Adipocyte (in vitro differentiated cells): ENCODE measurements at regions not wholly inside any gene's neighbourhood (a gene's known extent, or its start where the extent isn't known, plus 50 kb on each side); places are given as distances from the start of the nearest gene placed in this dataset.
A peak's percentile ranks its signal among the peaks of the same experiment; 100 is the strongest.
"Not testable (repeated sequence)": the region's sequence is repeated elsewhere in the genome, so short reads cannot be mapped to it uniquely, and the experiment has no call there.

Source experiments
- DNase-seq: peaks from one replicate; pipeline ENCODE4 v3.0.0-alpha.2; 2015; ENCODE audit warnings: low read depth
- H3K27me3 ChIP-seq: replicated peaks from 2 replicates; pipeline ENCODE4 v1.7.0; 2013; ENCODE audit warnings: mild to moderate bottlenecking, low read length, moderate library complexity; ENCODE audit not compliant: control insufficient read depth, insufficient read depth
- H3K36me3 ChIP-seq: 2 replicates; pipeline ENCODE4 v1.7.0; 2013; ENCODE audit warnings: low read length, mild to moderate bottlenecking, moderate library complexity; ENCODE audit not compliant: control insufficient read depth, insufficient read depth, severe bottlenecking
- H3K4me1 ChIP-seq: 2 replicates; pipeline ENCODE4 v1.7.0; 2013; ENCODE audit warnings: mild to moderate bottlenecking, low read length, moderate library complexity; ENCODE audit not compliant: control insufficient read depth, insufficient read depth
- H3K4me3 ChIP-seq: 2 replicates; pipeline ENCODE4 v1.7.0; 2013; ENCODE audit warnings: mild to moderate bottlenecking, low read length, moderate library complexity
- H3K9ac ChIP-seq: 2 replicates; pipeline ENCODE4 v1.7.0; 2013; ENCODE audit warnings: mild to moderate bottlenecking, low read length, moderate library complexity
- H3K9me3 ChIP-seq: 2 replicates; pipeline ENCODE4 v1.7.0; 2013; ENCODE audit warnings: mild to moderate bottlenecking, low read length, moderate library complexity; ENCODE audit not compliant: control insufficient read depth

DNA sequence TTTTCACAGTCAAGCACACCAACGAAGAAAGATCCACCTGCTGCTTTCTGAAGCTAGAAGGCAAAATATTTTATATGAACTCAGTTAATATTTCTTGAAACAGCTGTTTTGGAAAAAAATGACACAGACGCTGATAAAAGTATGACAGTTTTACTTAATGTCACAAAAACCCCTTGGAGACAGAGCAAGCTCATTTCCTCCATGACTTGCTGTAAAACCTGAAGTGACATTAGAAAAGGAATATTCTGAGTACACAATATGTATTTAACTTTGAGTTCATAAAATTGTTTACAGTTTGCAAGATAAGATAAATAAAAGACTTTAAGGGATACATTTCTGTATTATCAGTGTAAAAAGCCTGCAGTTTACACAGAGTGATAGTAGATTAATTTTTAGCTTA, 105.4 kb downstream of the DSEL start:
- Histone ChIP-seq H3K36me3 (no peaks in the 10 kb centered on the region), H3K27me3 (no peaks in the 10 kb centered on the region), H3K9me3 (no peaks in the 10 kb centered on the region), H3K4me1 (peaks cover 18% of the 10 kb centered on the region), H3K4me3 (peak overlapping the region; percentile 60), H3K9ac (no peak overlapping the region)
- DNase-seq = no peak

DNA sequence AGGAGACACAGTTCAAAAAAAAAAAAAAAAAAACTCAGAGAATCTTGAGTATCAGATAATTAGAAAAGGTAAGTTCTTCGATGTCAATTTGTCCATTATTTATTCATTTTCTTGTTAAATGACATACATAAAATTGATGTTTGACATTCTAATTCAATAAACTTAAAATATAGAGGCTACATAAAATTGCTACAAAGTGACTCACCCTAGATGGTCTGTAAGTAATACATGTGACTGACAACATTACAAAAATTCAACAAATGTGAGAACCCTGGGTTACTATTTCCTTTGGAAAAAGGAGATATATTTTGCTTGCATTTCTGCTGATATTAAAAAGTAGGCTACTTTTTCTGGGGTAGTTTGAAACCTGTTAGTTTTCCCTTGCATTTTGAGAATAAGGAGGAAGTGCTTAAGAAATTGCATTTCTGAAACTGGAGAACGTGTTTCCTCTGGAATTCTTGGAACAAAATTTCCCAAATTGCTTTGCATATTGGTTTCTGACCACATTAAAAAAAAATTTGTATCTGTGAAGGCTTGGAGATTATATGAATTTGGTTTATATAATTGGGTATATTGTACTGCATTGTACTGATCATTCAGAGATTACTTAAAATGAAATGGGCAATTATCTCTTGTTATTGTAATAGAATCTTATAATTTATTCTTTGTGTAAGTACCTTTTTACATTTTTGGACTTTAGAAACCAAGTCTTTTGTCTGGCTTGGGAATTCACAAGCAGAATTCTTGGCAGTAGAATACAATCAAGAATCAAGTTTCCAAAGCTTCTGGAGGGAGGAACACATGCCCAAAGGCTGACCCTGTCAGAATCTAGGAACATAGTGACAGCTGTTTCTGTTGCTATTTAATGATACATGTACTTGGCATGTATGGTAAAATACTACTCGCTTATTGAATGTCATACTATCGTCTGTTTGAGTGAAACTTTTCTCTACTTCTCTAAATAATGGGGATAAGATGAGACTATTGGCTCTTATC, 106.1 kb downstream of the DSEL start:
- Histone ChIP-seq H3K4me3 (peak overlapping the region; percentile 60), H3K9ac (peak overlapping the region; percentile 61), H3K27me3 (no peaks in the 10 kb centered on the region), H3K4me1 (peaks cover 18% of the 10 kb centered on the region), H3K36me3 (no peaks in the 10 kb centered on the region), H3K9me3 (no peaks in the 10 kb centered on the region)
- DNase-seq = peak; percentile 72

DNA sequence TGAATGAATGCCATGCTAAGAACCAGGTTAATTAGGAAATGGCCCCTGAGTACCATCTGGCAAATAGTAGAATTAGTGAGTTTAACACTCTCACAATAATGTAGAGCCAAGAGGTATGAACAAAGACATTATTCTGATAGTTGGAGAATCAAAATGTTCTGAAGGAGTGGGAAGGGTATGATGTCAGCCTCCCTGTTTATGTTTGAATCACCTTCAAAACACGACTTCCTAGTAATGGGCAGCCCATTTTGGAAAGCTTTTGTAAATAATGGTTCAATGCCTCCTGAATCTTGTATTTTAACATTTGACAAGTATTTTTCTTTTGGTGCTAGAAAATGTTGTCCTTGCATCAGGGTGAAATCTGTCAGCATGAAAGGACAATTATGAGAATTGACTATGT, 108.3 kb downstream of the DSEL start:
- Histone ChIP-seq H3K9me3 (no peaks in the 10 kb centered on the region), H3K36me3 (no peaks in the 10 kb centered on the region), H3K27me3 (no peaks in the 10 kb centered on the region), H3K4me3 (no peak overlapping the region), H3K9ac (no peak overlapping the region), H3K4me1 (peaks cover 18% of the 10 kb centered on the region)
- no peak for DNase-seq

DNA sequence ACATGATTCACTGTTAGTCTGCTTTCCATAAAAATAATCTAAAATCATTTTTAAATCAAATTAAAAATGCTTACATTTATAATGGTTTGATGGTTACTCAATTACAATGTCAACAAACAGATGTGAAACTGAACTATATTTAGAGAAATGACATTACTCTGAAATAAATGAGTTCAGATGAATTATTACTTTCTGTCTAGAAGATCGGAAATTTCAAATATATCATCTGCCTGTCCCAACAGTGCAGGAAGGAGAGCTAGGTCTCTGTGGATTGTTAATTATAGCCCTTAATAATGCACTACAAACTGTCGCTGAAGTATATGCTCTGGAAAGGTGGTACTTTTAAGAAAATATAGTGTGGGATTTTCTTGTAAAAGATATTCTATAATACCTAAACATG, 109.8 kb downstream of the DSEL start:
- H3K9ac ChIP-seq = no peak overlapping the region
- H3K27me3 ChIP-seq = no peaks in the 10 kb centered on the region
- H3K36me3 ChIP-seq = no peaks in the 10 kb centered on the region
- H3K4me3 ChIP-seq = no peak overlapping the region
- no peak for DNase-seq
- peaks cover 18% of the 10 kb centered on the region for H3K4me1 ChIP-seq
- H3K9me3 ChIP-seq = no peaks in the 10 kb centered on the region

DNA sequence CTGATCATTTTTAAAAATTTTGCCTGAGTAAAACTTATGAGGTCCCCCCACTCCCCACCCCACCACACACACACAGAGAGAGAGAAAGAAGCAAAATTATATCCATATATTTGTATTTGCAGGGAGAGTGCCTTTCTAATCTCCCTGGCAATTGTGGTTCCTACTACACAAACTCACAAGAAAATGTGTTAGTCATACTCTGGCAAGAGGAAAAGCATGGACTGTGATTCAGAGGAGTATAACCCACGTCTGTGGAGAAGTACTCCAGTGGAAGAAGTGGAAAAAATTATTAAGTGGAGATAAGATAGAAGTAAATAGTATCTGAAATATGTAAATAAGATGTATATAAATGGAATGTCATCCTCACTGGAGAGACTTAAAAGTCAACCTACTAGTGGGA, 114.0 kb downstream of the DSEL start:
- no peak overlapping the region for H3K9ac ChIP-seq
- peaks cover 3% of the 10 kb centered on the region for H3K9me3 ChIP-seq
- H3K27me3 ChIP-seq = no peaks in the 10 kb centered on the region
- H3K36me3 ChIP-seq = no peaks in the 10 kb centered on the region
- H3K4me3 ChIP-seq = no peak overlapping the region
- DNase-seq = peak; percentile 53
- H3K4me1 ChIP-seq = no peaks in the 10 kb centered on the region

DNA sequence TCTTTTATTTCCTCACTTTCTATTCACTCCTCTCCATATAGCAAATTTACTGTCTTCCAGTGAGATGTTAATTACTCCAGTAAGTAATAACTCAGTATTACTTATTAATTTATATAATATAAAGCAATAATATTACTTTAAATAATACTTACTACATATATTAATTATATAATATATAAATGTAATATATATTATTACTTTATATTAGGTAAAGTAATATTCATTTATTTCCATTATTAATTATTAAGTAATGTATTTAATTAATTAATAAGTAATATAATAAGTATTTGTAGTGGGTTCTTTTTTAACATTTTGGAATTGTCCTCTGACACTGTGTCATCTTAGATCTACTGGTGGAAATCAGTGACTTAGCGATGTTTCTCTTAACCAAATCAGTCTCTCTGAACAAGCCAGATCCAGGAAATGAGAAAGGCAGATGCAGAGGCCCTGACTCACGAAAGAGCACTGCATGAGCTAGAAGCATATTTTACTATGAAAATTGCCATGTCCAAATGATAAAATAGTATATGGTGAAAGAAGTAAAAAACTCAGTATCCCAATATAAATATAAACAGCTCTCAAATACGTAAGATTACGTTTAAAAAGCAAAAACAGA, 115.9 kb downstream of the DSEL start:
- Histone ChIP-seq H3K27me3 (no peaks in the 10 kb centered on the region), H3K4me3 (no peak overlapping the region), H3K4me1 (no peaks in the 10 kb centered on the region), H3K9me3 (peaks cover 3% of the 10 kb centered on the region), H3K36me3 (no peaks in the 10 kb centered on the region), H3K9ac (no peak overlapping the region)
- DNase-seq = peak; percentile 41

DNA sequence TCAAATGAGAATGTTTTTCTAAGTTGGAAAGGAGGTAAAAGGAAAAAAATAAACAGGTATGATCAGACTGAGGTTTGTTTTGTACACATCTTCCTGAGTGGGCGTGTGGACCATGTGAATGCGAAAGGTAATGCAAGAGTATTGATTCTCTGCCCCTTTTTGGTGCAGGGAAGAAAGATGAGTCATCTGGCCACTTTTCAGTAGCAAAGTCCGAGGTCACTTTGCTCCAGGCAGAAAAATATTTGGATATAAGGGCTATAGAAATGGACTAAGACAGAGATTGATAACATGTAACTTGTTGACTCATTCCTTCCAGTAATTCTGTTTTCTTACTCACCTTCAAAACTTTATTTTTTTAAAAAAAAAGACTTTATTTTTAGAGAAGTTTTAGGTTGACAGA, 130.5 kb downstream of the DSEL start:
- Histone ChIP-seq H3K9ac (no peak overlapping the region), H3K36me3 (no peaks in the 10 kb centered on the region), H3K9me3 (no peaks in the 10 kb centered on the region), H3K4me1 (peaks cover 9% of the 10 kb centered on the region), H3K4me3 (no peak overlapping the region), H3K27me3 (no peaks in the 10 kb centered on the region)
- peak; percentile 12 for DNase-seq

DNA sequence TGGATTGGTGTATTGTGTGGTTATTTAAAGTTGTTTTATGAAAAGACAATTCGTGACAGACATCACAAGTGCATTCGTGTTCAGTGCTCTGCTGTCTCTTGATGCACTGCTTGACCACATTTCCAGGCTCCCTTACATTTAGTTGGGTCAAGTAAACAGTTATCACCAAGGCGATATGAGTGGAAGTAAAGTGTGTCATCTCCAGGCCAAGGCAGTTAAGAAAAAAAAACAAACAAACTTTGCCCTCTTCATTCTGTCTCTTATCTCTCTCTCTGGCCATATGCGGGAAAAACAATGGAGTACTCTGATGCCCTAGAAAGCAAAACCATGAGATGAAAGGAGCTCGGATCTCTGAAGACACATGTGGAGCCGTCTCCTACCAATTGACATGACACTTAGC, 131.1 kb downstream of the DSEL start:
- Histone ChIP-seq H3K9ac (no peak overlapping the region), H3K4me1 (peaks cover 9% of the 10 kb centered on the region), H3K36me3 (no peaks in the 10 kb centered on the region), H3K9me3 (no peaks in the 10 kb centered on the region), H3K27me3 (no peaks in the 10 kb centered on the region), H3K4me3 (no peak overlapping the region)
- DNase-seq = no peak

DNA sequence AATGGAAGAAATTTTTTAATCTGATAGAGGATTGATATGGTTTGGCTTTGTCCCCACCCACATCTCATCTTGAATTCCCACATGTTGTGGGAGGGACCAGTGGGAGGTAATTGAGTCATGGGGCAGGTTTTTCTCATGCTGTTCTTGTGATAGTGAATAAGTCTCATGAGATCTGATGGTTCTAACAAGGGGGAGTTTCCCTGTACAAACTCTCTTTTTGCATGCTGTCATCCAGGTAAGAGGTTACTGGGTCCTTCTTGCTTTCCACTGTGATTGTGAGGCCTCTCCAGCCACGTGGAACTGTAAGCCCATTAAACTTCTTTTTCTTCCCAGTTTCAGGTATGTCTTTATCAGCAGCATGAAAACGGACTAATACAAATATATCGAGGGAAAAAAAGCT, 132.5 kb downstream of the DSEL start:
- not testable (repeated sequence) for H3K27me3 ChIP-seq, H3K4me3 ChIP-seq, H3K4me1 ChIP-seq, DNase-seq, H3K9me3 ChIP-seq, H3K36me3 ChIP-seq, H3K9ac ChIP-seq

DNA sequence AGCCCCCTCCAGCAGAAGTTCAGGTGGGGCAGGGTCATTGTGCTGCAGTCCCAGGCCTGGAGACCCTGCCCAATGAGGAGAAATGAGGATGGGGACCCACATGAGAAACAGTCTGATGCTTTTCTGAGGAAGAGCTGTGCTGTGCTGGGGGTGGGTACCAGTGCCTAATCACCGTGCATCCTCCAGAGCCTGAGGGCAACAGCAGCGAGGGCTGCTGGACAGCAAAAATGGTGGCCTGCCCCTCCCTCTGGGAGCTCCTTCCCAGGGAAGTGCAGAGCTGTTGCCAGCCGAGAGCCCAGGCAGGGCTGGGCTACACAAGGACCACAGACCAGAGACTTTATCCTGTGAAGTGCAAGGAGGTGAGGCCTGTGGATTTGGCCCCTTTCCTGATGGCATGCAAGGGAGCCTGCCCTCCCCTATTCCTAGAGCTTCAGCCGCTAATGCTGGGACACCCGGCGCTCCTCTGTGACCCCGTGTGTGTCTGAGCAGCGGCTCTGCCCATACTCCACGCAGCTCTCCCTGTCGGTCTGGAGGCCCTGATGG, 134.8 kb downstream of the DSEL start:
- no peak overlapping the region for H3K9ac ChIP-seq
- H3K9me3 ChIP-seq = peaks cover 5% of the 10 kb centered on the region
- no peaks in the 10 kb centered on the region for H3K27me3 ChIP-seq
- H3K36me3 ChIP-seq = no peaks in the 10 kb centered on the region
- DNase-seq = no peak
- H3K4me3 ChIP-seq = no peak overlapping the region
- peaks cover 9% of the 10 kb centered on the region for H3K4me1 ChIP-seq

DNA sequence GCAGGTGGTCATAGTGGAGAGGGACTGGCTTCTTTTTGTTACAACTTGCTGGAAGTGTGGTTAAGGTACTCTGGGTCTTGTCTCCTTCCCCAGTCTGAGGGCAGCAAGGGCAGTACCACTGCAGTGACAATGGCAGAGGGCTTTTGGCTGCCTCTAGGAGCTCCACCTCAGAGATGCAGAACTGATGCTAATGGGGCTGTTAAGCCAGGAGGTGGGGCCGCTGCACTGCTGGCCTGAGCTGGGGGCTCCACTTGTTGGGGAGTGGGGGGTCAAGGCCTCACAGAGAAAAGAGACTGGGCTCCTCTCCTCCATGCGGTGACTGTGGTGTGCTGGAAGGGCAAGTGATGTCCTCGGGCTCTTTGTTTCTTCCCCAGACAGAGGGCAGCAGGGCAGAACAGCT, 135.7 kb downstream of the DSEL start:
- no peak overlapping the region for H3K4me3 ChIP-seq

More for the DNA sequence above, 135.7 kb downstream of the DSEL start:
- Histone ChIP-seq H3K9ac (no peak overlapping the region), H3K9me3 (peaks cover 5% of the 10 kb centered on the region), H3K4me1 (peaks cover 5% of the 10 kb centered on the region), H3K36me3 (no peaks in the 10 kb centered on the region), H3K27me3 (no peaks in the 10 kb centered on the region)
- no peak for DNase-seq
